HEK293 (cell line): ENCODE measurements at regions not wholly inside any gene's neighbourhood (a gene's known extent, or its start where the extent isn't known, plus 50 kb on each side); places are given as distances from the start of the nearest gene placed in this dataset.

ENCODE experiments used
- CTCF ChIA-PET: fragments of 350-600 bp; formaldehyde crosslinking; extraction: SDS; loops from one replicate; lab custom pipeline; 2021; ENCODE audit warnings: antibody characterized with exemption; lab: Yijun Ruan, JAX
- POLR2A ChIA-PET: fragments of 300-600 bp; formaldehyde crosslinking; extraction: SDS; loops from one replicate; lab custom pipeline; 2020; ENCODE audit warnings: antibody characterized with exemption, inconsistent platforms; lab: Yijun Ruan, JAX
- H3K27ac ChIP-seq: fragments of 200-500 bp; sonication (Bioruptor generic); 2 replicates; pipeline ENCODE4 v1.5.1; 2014; ENCODE audit warnings: low read depth, low read length, control low read depth, inconsistent platforms; ENCODE audit errors: extremely low read depth
- H3K36me3 ChIP-seq, 2 experiments: fragments of 200-500 bp in 1 of 2; sonication (Bioruptor generic) in 1 of 2; 1 replicate in 1 of 2; 2 replicates in 1 of 2; pipeline ENCODE4 v1.5.1; 2014 to 2017; ENCODE audit warnings: inconsistent platforms in 2 of 2, low read length in 2 of 2; ENCODE audit not compliant: control insufficient read depth in 2 of 2, insufficient read depth in 1 of 2
- H3K4me1 ChIP-seq: fragments of 200-500 bp; sonication (Bioruptor generic); 2 replicates; pipeline ENCODE4 v1.5.1; 2014; ENCODE audit warnings: mild to moderate bottlenecking, low read length, inconsistent platforms; ENCODE audit not compliant: control insufficient read depth, insufficient read depth
- H3K4me3 ChIP-seq: 2 replicates; pipeline ENCODE4 v1.5.1; 2011; ENCODE audit warnings: low read depth, mild to moderate bottlenecking, control low read depth, low read length, moderate library complexity
- H3K9me3 ChIP-seq: fragments of 200-500 bp; sonication (Bioruptor generic); 2 replicates; pipeline ENCODE4 v1.5.1; 2014; ENCODE audit warnings: low read depth, low read length, inconsistent platforms; ENCODE audit not compliant: control insufficient read depth, insufficient read depth
- BCL11A ChIP-seq: fragments of 450-650 bp; formaldehyde crosslinking; IDR thresholded peaks from 2 replicates; pipeline ENCODE4 v1.5.1; 2016; ENCODE audit warnings: low read depth, missing biosample characterization, missing genetic modification characterization
- CTCF ChIP-seq: fragments of 450-650 bp; formaldehyde crosslinking; IDR thresholded peaks from 2 replicates; pipeline ENCODE4 v1.5.1; 2016; ENCODE audit warnings: missing biosample characterization, missing genetic modification characterization
- IKZF3 ChIP-seq: fragments of 450-650 bp; IDR thresholded peaks from 2 replicates; pipeline ENCODE4 v1.5.0; 2018; ENCODE audit warnings: missing biosample characterization, mild to moderate bottlenecking, missing genetic modification characterization, moderate library complexity
- MYNN ChIP-seq: fragments of 450-650 bp; formaldehyde crosslinking; IDR thresholded peaks from 2 replicates; pipeline ENCODE4 v1.5.1; 2016; ENCODE audit warnings: missing biosample characterization, missing genetic modification characterization, borderline replicate concordance
- OSR2 ChIP-seq: fragments of 450-650 bp; formaldehyde crosslinking; IDR thresholded peaks from 2 replicates; pipeline ENCODE4 v1.5.1; 2016; ENCODE audit warnings: missing biosample characterization, missing genetic modification characterization
- RBAK ChIP-seq: fragments of 450-650 bp; formaldehyde crosslinking; IDR thresholded peaks from 2 replicates; pipeline ENCODE4 v1.5.1; 2016; ENCODE audit warnings: missing biosample characterization, missing genetic modification characterization
- YY1 ChIP-seq: fragments of 450-650 bp; formaldehyde crosslinking; IDR thresholded peaks from 2 replicates; pipeline ENCODE4 v1.5.1; 2018; ENCODE audit warnings: missing biosample characterization, missing genetic modification characterization
- ZNF132 ChIP-seq: fragments of 450-650 bp; formaldehyde crosslinking; IDR thresholded peaks from 2 replicates; pipeline ENCODE4 v1.5.1; 2017; ENCODE audit warnings: missing biosample characterization, missing genetic modification characterization, borderline replicate concordance
- ZNF133 ChIP-seq: fragments of 450-650 bp; formaldehyde crosslinking; IDR thresholded peaks from 2 replicates; pipeline ENCODE4 v1.5.1; 2016; ENCODE audit warnings: missing biosample characterization, missing genetic modification characterization
- ZNF138 ChIP-seq: fragments of 450-650 bp; formaldehyde crosslinking; IDR thresholded peaks from 2 replicates; pipeline ENCODE4 v1.5.1; 2016; ENCODE audit warnings: missing biosample characterization, missing genetic modification characterization, borderline replicate concordance
- ZNF18 ChIP-seq: fragments of 450-650 bp; formaldehyde crosslinking; IDR thresholded peaks from 2 replicates; pipeline ENCODE4 v1.5.1; 2016; ENCODE audit warnings: missing biosample characterization, missing genetic modification characterization
- ZNF23 ChIP-seq: fragments of 450-650 bp; formaldehyde crosslinking; IDR thresholded peaks from 2 replicates; pipeline ENCODE4 v1.5.1; 2016; ENCODE audit warnings: missing biosample characterization, missing genetic modification characterization, borderline replicate concordance
- ZNF292 ChIP-seq: fragments of 450-650 bp; formaldehyde crosslinking; IDR thresholded peaks from 2 replicates; pipeline ENCODE4 v1.5.1; 2016; ENCODE audit warnings: low read depth, missing biosample characterization, missing genetic modification characterization, borderline replicate concordance
- ZNF350 ChIP-seq: fragments of 450-650 bp; formaldehyde crosslinking; IDR thresholded peaks from 2 replicates; pipeline ENCODE4 v1.5.0; 2017; ENCODE audit warnings: missing biosample characterization, mild to moderate bottlenecking, missing genetic modification characterization
- ZNF404 ChIP-seq: fragments of 450-650 bp; formaldehyde crosslinking; IDR thresholded peaks from 2 replicates; pipeline ENCODE4 v1.5.1; 2017; ENCODE audit warnings: missing biosample characterization, missing genetic modification characterization
- ZNF449 ChIP-seq: fragments of 450-650 bp; formaldehyde crosslinking; IDR thresholded peaks from 2 replicates; pipeline ENCODE4 v1.5.1; 2017; ENCODE audit warnings: missing biosample characterization, mild to moderate bottlenecking, missing genetic modification characterization, moderate library complexity
- ZNF555 ChIP-seq: fragments of 450-650 bp; formaldehyde crosslinking; conservative IDR thresholded peaks from 2 replicates; pipeline ENCODE4 v1.5.1; 2017; ENCODE audit warnings: missing biosample characterization, mild to moderate bottlenecking, missing genetic modification characterization, inconsistent platforms
- ZNF610 ChIP-seq: fragments of 450-650 bp; formaldehyde crosslinking; IDR thresholded peaks from 2 replicates; pipeline ENCODE4 v1.5.1; 2016; ENCODE audit warnings: missing biosample characterization, missing genetic modification characterization, borderline replicate concordance
- ZNF837 ChIP-seq: fragments of 450-650 bp; formaldehyde crosslinking; IDR thresholded peaks from 2 replicates; pipeline ENCODE4 v1.5.1; 2016; ENCODE audit warnings: missing biosample characterization, missing genetic modification characterization
- ZSCAN4 ChIP-seq: fragments of 450-650 bp; formaldehyde crosslinking; IDR thresholded peaks from 2 replicates; pipeline ENCODE4 v1.5.1; 2017; ENCODE audit warnings: missing biosample characterization, missing genetic modification characterization
- TF ChIP-seq, protein P1 (sequence below): IDR thresholded peaks from 2 replicates; pipeline ENCODE4 v1.6.1; 2011; ENCODE audit warnings: mild to moderate bottlenecking, low read depth, low read length, borderline replicate concordance
- TF ChIP-seq, protein P2 (sequence below): fragments of 450-650 bp; formaldehyde crosslinking; IDR thresholded peaks from 2 replicates; pipeline ENCODE4 v1.5.1; 2016; ENCODE audit warnings: missing biosample characterization, missing genetic modification characterization
- TF ChIP-seq, protein P3 (sequence below): fragments of 450-650 bp; formaldehyde crosslinking; IDR thresholded peaks from 2 replicates; pipeline ENCODE4 v1.5.1; 2016; ENCODE audit warnings: missing biosample characterization, missing genetic modification characterization

GRCh38 chr1:13996334-13996733, 296.3 kb downstream of the PRDM2 start:
- ChIA-PET CTCF (interaction anchor here (0.6 kb wide), 1 partner anchor 475 kb away, joined by 5 read pairs; no protein-coding TSS in a partner anchor), POLR2A (no interaction called here)
- TF ChIP-seq MYNN (tag by site-specific recombination) (no peak), ZNF555 (no peak), ZSCAN4 (tag by site-specific recombination) (no peak), ZNF292 (tag by site-specific recombination) (no peak), ZNF23 (tag by site-specific recombination) (no peak), ZNF350 (tag by site-specific recombination) (no peak), ZNF18 (no peak), ZNF132 (tag by site-specific recombination) (no peak), ZNF837 (tag by site-specific recombination) (no peak), BCL11A (tag by site-specific recombination) (no peak)
- Histone ChIP-seq H3K9me3 (no peaks in the 10 kb centered on the region), H3K4me1 (no peaks in the 10 kb centered on the region), H3K27ac (no peak overlapping the region), H3K36me3 (no peaks in the 10 kb centered on the region), H3K4me3 (no peak overlapping the region)

- POLR2A ChIA-PET: no interaction called here
- TF ChIP-seq, protein P1, sequence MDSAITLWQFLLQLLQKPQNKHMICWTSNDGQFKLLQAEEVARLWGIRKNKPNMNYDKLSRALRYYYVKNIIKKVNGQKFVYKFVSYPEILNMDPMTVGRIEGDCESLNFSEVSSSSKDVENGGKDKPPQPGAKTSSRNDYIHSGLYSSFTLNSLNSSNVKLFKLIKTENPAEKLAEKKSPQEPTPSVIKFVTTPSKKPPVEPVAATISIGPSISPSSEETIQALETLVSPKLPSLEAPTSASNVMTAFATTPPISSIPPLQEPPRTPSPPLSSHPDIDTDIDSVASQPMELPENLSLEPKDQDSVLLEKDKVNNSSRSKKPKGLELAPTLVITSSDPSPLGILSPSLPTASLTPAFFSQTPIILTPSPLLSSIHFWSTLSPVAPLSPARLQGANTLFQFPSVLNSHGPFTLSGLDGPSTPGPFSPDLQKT: no peak
- TF ChIP-seq ZNF133 (tag by site-specific recombination): no peak
- TF ChIP-seq IKZF3 (tag by site-specific recombination): no peak
- TF ChIP-seq, protein P2, sequence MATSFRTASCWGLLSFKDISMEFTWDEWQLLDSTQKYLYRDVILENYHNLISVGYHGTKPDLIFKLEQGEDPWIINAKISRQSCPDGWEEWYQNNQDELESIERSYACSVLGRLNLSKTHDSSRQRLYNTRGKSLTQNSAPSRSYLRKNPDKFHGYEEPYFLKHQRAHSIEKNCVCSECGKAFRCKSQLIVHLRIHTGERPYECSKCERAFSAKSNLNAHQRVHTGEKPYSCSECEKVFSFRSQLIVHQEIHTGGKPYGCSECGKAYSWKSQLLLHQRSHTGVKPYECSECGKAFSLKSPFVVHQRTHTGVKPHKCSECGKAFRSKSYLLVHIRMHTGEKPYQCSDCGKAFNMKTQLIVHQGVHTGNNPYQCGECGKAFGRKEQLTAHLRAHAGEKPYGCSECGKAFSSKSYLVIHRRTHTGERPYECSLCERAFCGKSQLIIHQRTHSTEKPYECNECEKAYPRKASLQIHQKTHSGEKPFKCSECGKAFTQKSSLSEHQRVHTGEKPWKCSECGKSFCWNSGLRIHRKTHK (tag by site-specific recombination): no peak
- TF ChIP-seq ZNF404 (tag by site-specific recombination): no peak
- TF ChIP-seq CTCF: no peak
- TF ChIP-seq ZNF292 (tag by site-specific recombination): no peak
- no peak for TF ChIP-seq ZNF837 (tag by site-specific recombination)
- TF ChIP-seq, protein P3, sequence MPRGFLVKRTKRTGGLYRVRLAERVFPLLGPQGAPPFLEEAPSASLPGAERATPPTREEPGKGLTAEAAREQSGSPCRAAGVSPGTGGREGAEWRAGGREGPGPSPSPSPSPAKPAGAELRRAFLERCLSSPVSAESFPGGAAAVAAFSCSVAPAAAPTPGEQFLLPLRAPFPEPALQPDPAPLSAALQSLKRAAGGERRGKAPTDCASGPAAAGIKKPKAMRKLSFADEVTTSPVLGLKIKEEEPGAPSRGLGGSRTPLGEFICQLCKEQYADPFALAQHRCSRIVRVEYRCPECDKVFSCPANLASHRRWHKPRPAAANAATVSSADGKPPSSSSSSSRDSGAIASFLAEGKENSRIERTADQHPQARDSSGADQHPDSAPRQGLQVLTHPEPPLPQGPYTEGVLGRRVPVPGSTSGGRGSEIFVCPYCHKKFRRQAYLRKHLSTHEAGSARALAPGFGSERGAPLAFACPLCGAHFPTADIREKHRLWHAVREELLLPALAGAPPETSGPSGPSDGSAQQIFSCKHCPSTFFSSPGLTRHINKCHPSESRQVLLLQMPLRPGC (tag by site-specific recombination): no peak
- TF ChIP-seq ZNF610 (tag by site-specific recombination): no peak
- TF ChIP-seq RBAK (tag by site-specific recombination): no peak
- TF ChIP-seq OSR2 (tag by site-specific recombination): no peak
- TF ChIP-seq YY1 (tag by site-specific recombination): no peak
- TF ChIP-seq ZNF138: no peak
- TF ChIP-seq ZNF449 (tag by site-specific recombination): no peak
Observed at GRCh38 chr1:14003552-14003951, 303.6 kb downstream of the PRDM2 start.

More at GRCh38 chr1:14003552-14003951, 303.6 kb downstream of the PRDM2 start:
- Histone ChIP-seq H3K4me1 (no peaks in the 10 kb centered on the region), H3K36me3 (no peaks in the 10 kb centered on the region), H3K9me3 (no peaks in the 10 kb centered on the region), H3K4me3 (no peak overlapping the region), H3K27ac (no peak overlapping the region)
- CTCF ChIA-PET: no interaction called here
